Hematopoietic multipotent progenitor cell (in vitro differentiated cells): ENCODE measurements at regions not wholly inside any gene's neighbourhood (a gene's known extent, or its start where the extent isn't known, plus 50 kb on each side); places are given as distances from the start of the nearest gene placed in this dataset.

Source experiments
- DNase-seq, 3 donors: peaks; one replicate each; pipeline ENCODE4 v3.0.0-alpha.2; 2011 to 2015; ENCODE audit warnings: low read depth in 2 of 3, low spot score in 2 of 3

DNA sequence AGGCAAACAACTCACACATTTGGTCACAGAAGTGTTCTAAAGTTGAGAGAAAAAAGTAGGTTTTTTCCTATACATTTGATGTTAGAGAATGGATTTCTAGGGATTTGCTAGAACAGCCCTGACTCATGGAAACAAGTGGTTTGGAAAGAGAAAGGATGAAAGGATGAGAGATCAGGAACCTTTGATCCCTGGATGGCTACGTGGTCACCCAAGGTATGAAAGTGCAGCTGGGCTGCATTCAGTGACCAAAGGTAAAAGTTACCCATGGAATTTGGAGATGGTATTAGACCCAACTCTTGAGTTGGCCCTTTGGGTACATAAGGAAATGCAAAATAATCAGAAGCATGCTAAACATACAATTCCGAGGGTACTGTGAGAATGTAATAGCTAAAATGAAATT lies 61.3 kb upstream of the SPIN1 start:
- DNase-seq = no peak

DNA sequence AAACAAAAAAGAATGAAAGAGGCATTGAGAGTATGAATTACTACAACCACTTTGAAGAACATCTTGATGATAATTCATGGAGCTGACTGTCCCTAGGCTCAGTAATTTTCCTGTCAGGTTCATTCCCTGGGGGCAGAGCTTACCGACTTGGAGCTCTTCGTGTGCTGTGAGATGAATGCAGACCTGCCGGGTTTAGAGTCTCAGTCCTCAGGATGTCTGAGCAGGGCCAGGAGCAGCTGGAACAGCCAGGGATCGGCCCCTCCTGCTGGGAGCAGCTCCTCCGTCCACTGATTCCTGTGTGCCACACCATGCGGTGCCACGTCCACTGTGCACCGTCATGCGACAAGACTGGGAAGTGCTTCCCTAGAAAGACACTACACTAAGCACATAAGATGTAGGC lies 62.2 kb upstream of the SPIN1 start:
- no peak for DNase-seq

DNA sequence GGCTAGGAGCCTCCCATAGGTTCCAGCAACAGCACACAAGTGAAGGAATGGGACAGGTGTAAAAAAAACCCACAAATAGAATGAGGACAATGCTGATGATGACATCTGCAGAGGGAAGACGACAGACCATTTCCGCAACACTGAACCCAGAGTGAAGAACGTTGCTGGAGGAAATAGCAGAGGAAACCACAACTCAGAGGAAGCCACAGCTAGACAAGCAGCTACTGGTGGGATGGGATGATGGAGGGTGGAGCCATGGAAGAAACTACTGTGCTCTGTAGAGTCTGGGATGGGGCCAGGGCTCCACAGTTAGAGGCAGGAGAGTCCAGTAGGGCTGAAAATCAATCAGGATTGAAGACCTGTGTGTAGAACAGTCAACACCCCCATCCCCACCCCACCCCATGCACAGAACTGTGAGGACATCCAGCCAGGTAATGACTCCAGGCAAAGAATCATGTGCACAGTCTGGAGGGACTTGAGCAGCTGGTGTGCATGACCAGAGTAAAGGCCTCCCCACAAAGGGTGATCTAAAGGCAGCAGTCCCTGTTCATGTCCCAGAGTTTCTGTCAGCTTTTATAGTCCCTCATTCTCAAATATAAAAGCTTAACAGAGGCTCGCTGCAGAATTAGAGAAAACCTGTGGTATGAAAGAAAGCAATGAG lies 65.2 kb upstream of the SPIN1 start:
- DNase-seq = peak; percentile 28 to 92 (median 78)

DNA sequence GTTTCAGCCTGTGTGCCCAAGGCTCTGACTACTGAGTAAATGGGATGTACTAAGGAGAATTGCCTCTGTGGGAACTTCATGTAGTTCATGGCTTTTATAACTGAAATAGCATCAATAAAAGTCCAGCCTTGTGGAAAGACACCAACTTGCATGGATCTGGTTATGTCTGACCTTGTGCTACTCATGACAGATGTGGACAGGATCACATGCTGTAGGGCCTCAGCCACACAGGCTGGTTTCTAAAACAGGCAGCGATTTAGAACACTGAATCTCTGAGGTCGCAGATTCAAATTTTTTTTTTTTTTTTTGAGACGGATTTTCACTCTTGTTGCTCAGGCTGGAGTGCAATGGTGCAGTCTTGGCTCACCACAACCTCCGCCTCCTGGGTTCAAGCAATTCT lies 66.5 kb upstream of the SPIN1 start:
- no peak for DNase-seq

DNA sequence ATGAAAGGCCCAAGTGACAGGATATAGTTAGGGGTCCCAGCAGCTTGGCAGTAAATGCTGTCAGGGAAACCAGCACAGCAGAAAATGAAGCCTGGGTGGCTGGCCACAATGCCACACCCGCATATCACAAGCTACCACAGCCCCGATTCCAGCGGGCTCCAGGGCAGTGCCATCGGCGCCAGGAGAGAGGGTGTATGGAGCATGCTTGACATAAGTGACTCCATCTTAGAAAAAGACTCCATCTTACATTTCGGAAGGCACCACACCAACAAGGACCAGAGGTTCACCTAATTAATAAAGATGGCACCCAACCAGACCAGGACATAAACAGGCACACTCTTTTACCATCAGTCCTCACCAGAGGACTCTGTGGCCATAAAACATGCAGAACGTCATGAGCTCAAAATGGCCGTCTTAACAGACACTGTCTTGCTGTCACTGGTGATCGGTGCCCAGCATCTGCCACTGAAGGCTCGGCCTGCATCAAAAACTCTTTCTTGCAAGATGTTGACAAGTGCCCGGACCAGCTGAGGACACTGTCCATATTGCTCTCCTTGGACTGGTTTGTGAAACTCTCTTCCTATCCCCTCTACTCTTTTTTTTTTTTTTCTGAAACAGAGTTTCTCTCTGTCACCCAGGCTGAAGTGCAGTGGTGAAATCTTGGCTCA lies 67.4 kb upstream of the SPIN1 start:
- DNase-seq = no peak

DNA sequence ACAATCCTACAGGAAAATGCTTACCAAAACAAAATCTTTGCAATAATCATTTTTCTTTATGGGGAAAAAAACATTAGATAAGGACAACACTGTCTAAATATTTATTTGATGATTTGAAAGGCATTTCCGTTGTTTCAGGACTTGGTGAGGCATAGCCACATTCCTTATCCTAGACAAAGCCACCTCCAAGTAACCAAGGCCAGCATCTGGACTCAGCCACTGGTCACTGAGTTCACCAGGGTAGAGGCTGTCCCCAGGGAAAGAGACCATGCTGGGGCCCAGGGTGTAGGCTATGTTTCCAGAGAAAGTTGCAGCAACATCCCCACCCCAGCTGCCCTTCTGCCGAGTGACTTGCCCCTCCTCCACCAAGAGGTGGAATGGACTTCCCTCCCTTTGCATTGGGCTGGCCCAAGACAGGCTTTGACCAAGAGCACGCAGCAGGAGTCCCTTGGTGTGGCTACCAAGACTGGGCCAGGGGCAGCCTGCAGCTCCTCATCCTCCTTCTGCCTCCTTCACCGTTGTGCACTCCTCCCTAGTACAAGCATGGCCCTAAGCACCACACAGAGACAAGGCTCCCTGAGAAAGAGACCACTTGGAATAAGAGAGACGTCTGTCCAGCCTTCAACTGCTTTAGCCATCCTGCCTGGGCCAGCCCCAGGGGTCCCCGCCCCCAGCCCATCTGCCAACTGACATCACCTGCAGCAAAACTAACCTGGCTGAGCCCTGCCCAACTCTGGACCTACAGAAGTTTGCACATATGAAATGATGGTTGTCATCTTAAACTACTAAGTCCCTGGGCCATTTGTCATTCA lies 68.1 kb upstream of the SPIN1 start:
- DNase-seq = no peak

DNA sequence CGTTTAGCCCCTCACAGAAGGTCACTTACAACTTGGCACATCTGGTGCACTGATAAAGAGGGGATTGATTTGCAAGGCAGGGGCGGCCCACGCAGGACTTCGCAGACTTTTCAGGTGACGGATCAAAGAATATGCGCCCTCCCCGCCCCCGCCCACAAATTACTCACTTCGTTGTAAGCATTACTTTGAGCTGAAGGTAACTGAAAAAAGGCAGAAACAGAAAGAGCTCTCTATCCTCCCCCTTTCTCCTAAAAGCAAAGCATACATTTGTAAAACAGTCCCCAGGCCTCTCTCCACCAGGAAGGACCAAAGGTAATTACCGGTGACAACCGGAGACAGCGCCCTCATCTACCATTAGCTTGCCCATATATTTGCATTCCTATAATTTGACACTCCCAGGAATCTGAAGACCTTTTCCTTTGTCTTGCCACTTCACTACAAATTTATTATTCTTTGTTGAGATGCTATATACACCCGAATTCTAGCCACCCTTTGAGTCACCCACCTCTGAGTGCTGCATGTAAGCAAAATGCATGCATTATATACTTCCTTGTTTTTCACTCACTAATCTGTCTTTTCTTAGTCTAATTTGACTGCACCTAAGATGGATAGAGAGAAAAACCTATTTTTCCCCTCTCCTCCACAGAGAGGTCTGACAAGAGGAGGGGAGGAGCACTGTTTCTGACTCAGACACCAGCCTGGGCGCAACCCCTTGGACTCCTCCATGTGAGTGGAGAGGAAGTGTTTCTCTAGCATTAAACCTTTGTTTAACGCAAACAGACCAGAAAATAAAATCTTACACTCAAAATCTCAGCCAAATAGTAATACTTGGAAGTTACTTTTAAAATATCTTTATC lies 74.7 kb upstream of the SPIN1 start:
- DNase-seq = no peak

DNA sequence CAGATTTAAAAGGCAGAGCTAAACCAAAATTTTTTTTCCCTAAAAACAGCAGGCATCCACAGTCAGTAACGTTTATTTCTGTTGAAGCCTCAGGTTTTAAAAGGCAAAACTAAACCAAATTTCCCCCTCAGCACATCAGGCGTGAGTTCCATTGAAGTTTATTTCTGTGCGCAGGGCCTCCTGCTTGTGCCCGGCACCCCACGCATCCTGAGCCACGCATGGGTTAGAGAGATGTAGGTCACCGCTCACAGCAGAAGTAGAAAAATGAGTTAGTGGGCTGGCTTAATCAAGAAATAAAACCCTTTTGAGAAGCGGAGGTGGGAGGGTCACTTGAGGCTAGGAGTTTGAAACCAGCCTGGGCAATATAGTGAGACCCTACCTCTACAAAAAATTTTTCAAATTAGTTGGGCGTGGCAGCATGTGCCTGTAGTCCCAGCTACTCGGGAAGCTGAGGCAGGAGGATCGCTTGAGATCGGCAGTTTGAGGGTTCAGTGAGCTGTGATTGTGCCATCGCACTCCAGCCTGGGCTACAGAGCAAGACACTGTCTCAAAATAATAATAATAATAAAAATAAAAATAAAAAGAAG lies 75.6 kb upstream of the SPIN1 start:
- no peak for DNase-seq

DNA sequence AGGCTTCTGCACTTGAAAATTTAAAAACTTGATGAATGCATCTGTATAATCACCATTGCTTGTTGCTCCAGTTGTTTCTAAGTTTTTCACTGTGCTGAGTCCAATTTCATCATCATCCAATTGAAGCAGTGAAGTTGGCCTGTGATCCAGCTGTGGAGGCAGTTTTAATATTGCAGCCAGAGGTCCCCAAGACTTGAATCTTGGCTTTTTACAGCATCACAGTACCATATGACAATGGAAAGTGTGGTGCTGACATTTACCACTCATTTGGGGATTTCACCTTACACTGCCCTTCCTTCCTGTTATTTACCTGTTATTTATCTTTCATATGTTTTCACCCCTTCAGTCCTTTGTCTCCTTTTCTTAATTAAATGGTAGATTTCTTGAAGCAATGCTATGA lies 76.2 kb upstream of the SPIN1 start:
- DNase-seq = no peak

DNA sequence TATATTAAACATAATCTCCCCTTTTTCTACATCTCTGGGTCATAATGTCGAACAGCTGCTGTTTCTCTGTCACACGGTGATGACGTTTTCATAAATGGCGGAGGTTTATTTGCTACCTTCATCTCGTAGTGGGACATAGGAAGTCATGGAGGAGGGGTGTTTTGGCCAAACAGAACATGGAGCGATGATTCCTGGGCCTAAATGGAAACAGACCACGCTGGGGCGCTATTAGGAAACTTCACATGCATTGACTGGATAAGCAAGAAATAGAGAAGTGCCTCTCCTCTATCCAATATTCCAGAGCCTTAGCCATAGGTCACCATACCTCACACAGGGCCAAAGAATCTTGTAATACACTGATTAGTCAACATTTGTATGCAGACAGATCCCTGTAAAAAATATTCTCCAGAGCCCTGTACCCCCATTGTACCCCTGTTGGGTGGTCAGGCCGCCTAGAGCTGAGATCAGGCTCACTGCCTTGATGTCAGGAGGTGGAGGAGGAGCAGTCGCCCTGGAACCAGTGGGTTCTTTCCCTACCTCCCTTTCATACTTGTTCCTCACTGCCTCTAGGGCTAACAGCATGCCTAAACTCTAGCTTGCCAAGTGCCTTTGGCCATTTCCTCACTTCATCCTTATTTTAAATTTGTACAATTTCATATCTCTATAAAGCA lies 77.8 kb upstream of the SPIN1 start:
- DNase-seq = peak in 2 of 3 donors; percentile 77 to 93

DNA sequence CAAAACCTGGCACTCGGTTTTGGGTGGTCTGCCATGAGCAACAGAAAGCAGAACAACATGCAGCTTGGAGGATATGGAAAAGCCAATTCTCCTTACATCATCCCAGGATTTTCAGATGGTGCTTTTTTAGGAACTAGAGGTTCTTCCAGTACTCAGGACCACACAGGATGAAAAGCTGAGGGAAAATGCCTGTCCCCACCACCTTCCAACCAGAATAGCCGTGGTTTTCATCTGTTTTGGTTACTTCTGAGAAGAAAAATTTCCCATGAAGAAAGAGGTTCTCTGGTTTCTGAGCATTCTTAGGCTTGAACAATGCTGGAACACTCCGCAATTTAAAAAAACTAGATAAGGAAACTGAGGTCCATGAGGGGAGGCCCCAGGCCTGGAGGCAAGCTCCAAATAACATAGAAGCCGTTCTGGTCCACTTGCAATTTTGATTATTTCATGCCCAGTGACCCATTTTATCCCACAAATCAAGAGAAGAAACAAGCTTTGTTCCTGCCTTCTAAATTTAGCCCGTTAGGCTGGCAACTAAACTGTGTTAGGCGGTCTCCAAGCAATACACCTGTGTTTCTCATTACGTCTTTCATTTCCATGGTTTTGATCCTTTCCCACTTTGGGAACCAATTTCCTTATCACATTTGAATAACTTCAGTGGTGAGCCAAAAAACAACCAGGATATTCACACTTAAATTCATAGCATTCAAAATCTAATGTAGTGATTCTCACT lies 79.2 kb upstream of the SPIN1 start:
- no peak for DNase-seq

DNA sequence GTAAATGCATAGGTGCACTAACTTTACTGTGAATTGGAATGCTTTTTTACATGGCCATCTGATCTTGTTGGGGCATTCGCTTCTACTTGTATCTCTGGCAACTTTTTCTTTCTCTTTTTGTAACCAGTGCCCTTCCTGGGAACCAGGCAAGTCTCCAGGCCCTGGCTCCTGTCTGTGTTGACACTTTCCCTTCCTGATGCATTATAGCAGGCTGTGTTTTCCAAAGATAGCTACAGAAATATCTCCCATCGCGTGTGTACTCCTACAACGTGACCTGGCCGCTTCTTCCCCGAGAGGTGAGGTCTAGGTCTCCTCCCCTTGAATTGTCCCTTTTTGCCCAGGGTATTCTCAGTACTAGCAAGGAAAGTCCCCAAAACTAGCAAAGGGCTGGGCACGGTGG lies 81.1 kb upstream of the SPIN1 start:
- DNase-seq = no peak

DNA sequence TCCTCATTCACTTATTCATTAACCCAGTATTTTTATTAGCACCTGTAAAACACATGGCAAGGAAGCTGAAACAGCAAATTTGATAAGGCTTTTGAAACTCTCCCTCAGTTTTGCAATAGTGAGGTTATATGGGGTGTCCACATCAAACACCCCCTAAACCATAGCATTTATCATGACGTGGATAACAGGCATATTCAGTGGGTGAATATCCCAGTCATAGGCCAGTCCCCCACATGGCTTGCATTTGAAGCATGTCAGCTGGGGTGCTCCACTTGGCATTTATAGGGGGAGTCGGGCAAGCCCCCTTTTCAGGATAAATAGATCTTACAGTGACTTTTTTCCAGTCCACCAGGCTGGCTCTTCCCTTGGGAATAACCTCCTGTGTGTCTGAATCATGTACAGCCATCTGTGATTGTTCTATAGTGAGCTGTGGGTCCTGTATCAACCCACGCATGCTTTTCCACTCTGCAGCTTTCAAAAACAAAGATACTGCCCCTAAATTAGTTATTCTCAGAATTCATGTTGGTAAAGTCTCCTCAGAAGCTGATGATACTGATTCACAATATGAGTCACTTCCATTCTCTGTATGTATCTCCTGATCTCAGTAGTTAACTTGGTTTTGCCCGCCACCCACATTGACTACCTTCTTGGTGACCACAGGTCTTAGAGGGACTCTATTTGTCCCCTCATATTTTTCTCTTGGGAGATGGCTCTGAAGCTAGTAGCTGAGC lies 84.4 kb upstream of the SPIN1 start:
- DNase-seq = no peak

DNA sequence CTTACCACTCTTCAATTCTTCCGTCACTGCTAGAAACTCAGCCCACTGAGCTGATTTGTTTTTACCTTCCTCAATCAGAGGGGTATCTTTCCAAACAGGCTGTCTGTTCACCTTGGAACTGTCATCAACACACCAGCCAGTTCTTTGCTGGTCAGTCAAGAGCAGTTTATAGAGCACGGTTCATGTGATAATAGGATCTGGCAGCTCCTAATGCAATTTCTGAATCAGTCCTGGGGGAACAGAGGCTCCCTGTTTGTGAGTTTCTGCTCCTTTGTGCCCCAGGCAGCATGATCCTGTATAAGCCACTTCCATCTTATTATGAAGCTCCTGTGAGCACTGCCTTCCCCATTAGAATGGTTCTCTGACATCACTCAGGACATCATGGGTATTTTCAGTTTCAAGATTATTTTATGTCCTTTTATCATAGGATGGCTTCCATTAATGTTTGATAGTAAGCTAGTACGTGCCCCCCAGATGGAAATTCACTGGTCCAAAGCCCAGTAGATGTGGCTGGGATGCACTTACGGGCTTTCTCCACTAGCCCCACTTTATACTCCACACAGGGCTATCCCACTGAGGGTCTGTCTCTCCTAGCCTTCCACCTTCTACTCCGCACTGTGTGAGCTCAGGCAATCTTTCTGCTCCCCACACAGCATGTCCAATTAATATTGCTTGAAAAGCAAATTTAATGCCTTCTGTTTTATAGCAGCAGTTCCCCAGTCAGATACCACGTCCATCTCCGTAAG lies 85.5 kb upstream of the SPIN1 start:
- DNase-seq = no peak

DNA sequence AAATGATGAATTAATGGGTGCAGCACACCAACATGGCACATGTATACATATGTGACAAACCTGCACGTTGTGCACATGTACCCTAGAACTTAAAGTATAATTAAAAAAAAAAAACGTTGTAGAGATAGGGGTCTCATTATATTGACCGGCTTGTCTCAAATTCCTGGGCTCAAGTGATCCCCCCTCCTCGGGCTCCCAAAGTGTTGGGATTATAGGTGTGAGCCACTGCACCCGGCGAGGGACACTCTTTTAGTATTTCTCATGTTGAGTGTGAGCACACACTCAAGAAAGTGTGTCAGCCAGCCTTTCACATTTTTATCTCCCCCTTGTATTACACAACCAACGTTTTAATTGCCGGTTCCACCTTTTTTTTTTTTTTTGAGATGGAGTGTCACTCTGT lies 87.7 kb upstream of the SPIN1 start:
- no peak for DNase-seq

DNA sequence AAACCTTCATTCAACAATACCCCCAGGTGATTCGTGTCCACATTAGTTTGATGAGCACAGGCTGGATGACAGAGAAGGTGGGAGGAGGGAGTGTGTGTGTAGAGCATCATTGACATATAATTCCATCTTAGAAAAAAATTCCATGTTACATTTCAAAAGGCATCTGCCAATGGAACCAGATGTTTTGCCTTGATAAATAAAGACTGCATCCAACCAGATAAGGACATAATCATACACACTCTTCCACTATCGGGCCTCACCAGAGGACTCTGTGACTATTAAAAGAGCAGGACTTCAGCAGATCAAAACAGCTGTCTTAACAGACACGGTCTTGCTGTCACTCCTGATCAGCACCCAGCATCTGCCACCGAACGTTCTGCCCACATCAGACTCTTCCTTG lies 96.4 kb upstream of the SPIN1 start:
- DNase-seq = peak in 2 of 3 donors; percentile 36 to 56

DNA sequence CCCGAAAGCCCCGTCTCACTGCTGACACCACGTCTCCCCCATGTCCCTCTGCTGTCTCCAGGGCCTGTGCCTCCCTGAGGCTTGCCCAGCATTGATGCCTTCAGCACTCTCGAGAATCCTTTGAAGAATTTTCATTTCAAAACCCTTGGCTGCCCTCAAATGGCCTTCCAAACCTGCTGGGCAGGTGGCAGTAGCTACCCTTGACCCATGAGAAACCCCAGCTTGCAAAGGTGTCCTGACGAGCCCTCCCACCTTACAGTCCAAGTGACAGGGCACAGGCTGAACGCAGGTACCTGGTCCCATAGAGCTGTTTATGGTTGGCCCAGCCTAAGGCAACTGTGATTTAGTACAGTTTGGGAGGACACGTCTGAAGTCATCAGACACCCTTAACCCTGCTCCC lies 97.2 kb upstream of the SPIN1 start:
- DNase-seq = no peak

DNA sequence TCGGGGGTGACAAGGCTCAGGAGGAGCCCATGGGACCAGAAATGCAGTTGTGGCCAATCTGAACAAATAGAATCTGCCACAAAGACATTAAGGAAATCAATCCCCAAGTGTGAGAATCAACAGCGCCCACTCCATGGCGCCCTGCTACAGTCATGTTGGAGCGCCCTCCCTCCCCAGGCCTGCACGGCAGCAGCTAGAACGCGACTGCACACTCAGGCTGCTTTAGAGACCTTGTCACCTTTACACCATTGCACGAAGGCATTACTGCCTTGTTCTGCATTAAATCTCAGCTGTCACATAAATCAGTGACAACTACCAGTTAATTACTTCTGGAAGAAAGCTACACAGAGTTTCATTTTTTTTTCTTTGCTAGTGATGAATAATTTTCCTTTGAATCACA lies 98.7 kb upstream of the SPIN1 start:
- no peak for DNase-seq
